ENCODE measurements at regions not wholly inside any gene's neighbourhood (a gene's known extent, or its start where the extent isn't known, plus 50 kb on each side); places are given as distances from the start of the nearest gene placed in this dataset.
"Not testable (repeated sequence)": the region's sequence is repeated elsewhere in the genome, so short reads cannot be mapped to it uniquely, and the experiment has no call there.

DNA sequence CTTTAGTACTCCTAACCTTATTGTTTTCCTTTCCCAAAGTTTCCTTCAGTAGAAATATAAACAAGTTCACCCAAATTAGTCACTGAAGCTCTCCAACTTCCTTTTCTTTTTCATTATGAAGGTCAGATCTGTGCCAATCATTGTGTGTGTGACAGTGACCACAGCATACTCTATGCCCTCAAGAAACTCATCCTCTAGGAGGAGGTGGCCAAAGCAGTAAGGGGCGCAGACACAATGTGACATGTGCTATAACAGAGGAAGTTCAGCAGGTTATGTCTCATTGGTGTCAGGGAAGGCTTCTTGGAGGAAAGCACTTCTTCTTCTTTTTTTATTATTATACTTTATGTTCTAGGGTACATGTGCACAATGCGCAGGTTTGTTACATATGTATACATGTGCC is 60.0 kb upstream of the PSME4 start:
- DNase-seq, result no peak
- Histone ChIP-seq H3K4me1 (ENCODE audit: low read depth) (no peaks in the 10 kb centered on the region), H3K4me3 (no peak overlapping the region), H3K9me3 (no peaks in the 10 kb centered on the region), H3K36me3 (ENCODE audit: low read depth) (no peaks in the 10 kb centered on the region)
- ATAC-seq, result no peak
- intact Hi-C loops (cut with DNase I, micrococcal nuclease), result no loop called here
- TF ChIP-seq, protein P1, sequence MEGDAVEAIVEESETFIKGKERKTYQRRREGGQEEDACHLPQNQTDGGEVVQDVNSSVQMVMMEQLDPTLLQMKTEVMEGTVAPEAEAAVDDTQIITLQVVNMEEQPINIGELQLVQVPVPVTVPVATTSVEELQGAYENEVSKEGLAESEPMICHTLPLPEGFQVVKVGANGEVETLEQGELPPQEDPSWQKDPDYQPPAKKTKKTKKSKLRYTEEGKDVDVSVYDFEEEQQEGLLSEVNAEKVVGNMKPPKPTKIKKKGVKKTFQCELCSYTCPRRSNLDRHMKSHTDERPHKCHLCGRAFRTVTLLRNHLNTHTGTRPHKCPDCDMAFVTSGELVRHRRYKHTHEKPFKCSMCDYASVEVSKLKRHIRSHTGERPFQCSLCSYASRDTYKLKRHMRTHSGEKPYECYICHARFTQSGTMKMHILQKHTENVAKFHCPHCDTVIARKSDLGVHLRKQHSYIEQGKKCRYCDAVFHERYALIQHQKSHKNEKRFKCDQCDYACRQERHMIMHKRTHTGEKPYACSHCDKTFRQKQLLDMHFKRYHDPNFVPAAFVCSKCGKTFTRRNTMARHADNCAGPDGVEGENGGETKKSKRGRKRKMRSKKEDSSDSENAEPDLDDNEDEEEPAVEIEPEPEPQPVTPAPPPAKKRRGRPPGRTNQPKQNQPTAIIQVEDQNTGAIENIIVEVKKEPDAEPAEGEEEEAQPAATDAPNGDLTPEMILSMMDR (IDR thresholded peaks at IDR 0.05), result no peak

DNA sequence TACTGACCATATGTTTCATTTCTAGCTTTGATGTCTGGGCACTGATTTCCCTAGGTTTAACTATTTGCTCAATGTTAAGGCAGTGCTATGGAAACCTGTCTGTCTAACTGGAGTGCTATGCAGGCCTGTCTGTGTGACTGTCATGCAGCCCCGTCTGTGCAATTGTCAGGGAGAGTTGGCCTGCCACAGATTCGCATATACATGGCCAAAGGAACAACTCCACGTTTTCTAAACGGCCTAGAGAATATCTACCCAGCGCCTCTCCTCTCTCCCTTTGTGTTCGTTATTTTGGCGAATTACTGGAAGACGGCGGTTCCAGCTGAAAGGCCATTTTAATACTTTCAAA is 59.6 kb upstream of the PSME4 start:
- Histone ChIP-seq H3K9me3 (no peaks in the 10 kb centered on the region), H3K36me3 (ENCODE audit: low read depth) (no peaks in the 10 kb centered on the region), H3K4me1 (ENCODE audit: low read depth) (no peaks in the 10 kb centered on the region), H3K4me3 (no peak overlapping the region)
- TF ChIP-seq, protein P1 (IDR thresholded peaks at IDR 0.05), result no peak
- no peak for ATAC-seq
- no peak for DNase-seq
- intact Hi-C loops (cut with DNase I, micrococcal nuclease), result no loop called here

DNA sequence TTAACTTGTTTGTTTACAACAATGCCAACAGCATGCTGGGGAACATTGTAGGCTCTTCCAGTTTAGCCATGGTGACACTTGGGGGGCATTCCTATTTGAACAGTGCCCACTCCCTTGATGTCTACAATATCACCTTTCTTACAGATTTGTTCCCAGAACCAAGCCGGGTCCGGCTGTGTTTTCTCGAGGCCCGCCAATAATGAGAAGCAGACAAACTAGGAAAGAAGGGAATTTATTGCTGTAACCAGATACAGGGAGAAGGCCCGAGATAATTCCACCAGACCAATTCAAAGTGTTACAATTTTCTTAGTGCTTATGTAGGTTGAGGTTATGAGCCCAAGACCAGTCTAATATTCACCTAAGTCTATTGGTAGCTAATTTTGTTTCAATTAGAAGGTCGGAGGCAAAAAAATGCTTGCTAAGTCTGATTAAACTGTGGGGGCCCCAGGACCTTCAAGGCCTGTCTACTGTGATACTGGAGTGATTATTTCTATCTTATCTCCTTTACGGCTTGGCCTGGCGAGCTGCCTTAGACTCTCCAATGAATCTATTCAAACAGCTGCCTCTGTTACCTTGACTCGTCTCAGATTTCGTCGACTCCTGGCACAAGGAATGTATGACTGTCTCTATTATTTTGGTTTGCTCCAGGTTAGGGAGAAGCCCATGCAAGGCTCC is 59.1 kb upstream of the PSME4 start:
- H3K4me3 ChIP-seq, result no peak overlapping the region
- H3K9me3 ChIP-seq, result no peaks in the 10 kb centered on the region
- DNase-seq, result no peak
- H3K4me1 ChIP-seq (ENCODE audit: low read depth), result no peaks in the 10 kb centered on the region
- no peak for ATAC-seq
- intact Hi-C loops (cut with DNase I, micrococcal nuclease), result no loop called here
- TF ChIP-seq, protein P1 (IDR thresholded peaks at IDR 0.05), result no peak
- H3K36me3 ChIP-seq (ENCODE audit: low read depth), result no peaks in the 10 kb centered on the region

DNA sequence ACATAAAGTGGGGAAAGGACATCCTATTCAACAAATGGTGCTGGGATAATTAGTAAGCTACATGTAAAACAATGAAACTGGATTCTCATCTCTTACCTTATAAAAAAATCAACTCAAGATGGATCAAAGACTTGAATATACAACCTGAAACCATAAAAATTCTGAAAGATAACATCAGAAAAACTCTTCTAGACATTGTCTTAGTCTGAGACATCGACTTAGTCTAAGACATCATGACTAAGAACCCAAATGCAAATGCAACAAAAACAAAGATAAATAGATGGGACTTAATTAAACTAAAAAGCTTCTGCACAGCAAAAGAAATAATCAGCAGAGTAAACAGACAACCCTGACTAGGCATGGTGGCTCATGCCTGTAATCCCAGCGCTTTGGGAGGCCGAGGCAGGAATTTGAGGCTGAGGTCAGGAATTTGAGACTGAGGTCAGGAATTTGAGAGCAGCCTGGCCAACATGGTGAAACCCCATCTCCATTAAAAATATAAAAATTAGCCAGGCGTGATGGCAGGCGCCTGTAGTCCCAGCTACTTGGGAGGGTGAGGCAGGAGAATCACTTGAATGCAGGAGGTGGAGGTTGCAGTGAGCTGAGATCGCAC is 54.8 kb upstream of the PSME4 start:
- H3K36me3 ChIP-seq (ENCODE audit: low read depth); intact Hi-C loops (cut with DNase I, micrococcal nuclease); H3K4me3 ChIP-seq; DNase-seq; ATAC-seq; H3K4me1 ChIP-seq (ENCODE audit: low read depth): not testable (repeated sequence)
- H3K9me3 ChIP-seq, result peaks cover 11% of the 10 kb centered on the region

DNA sequence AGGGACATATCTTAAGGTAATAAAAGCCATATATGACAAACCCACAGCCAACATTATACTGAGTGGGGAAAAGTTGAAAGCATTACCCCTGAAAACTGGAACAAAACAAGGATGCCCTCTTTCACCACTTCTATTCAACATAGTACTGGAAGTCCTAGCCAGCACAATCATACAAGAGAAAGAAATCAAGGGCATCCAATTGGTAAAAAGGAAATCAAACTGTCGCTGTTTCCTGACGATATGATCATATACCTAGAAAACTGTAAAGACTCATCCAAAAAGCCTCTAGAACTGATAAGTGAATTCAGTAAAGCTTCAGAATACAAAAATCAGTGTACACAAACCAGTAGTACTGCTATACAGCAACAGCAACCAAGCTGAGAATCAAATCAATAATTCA is 53.8 kb upstream of the PSME4 start:
- ATAC-seq, result no peak
- H3K36me3 ChIP-seq (ENCODE audit: low read depth), result no peaks in the 10 kb centered on the region
- H3K9me3 ChIP-seq, result peaks cover 18% of the 10 kb centered on the region
- no peaks in the 10 kb centered on the region for H3K4me1 ChIP-seq (ENCODE audit: low read depth)
- DNase-seq, result no peak
- TF ChIP-seq, protein P1 (IDR thresholded peaks at IDR 0.05), result no peak
- intact Hi-C loops (cut with DNase I, micrococcal nuclease), result no loop called here
- no peak overlapping the region for H3K4me3 ChIP-seq

DNA sequence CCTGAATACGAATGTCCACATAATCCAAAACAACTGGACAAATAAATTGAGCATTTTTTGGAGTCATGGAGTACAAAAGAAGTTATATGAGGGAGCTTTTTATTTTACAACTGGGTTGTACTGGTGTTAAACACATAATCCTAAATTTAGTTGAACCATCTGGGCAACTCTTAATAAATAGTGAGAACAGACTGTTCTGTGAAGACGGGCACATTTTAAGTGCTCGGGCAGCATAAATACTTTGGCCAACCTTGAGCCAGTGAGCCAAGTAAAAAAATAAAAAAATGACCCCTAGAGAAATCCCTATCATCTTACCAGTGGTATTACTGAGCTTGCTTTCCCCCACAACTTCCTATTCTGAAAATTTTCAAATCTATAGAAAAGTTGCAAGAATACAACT is 50.9 kb upstream of the PSME4 start:
- no peaks in the 10 kb centered on the region for H3K4me1 ChIP-seq (ENCODE audit: low read depth)
- DNase-seq (no peak), ATAC-seq (no peak)
- TF ChIP-seq, protein P1 (IDR thresholded peaks at IDR 0.05), result no peak
- peaks cover 18% of the 10 kb centered on the region for H3K9me3 ChIP-seq
- no peak overlapping the region for H3K4me3 ChIP-seq
- H3K36me3 ChIP-seq (ENCODE audit: low read depth), result no peaks in the 10 kb centered on the region
- intact Hi-C loops (cut with DNase I, micrococcal nuclease), result no loop called here

Measured in mucosa of descending colon (tissue), 3 donors.